ENCODE measurements at regions not wholly inside any gene's neighbourhood (a gene's known extent, or its start where the extent isn't known, plus 50 kb on each side); places are given as distances from the start of the nearest gene placed in this dataset.

DNA sequence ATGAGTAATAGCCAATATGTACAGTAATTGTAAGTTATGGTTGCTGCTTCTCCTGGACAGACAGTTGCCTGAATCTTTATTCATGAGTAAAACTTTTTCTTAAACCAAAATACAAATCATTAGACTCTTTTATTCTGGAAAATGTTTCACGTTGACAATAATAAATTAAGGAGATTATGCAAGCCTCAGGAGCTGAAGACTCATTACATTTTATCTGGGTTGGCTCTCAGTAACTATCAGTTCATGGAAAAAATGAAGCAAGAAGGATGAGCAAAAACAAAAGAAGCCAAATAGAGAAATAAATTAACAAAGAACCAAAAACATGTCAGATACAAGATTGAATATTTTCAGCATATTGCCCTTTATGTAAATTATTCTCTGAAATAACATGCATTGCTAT is 88.9 kb upstream of the PRR16 start:
- no peak overlapping the region for H3K4me3 ChIP-seq (replicated peaks in 1 of 4; ENCODE audit: control extremely low read depth in 1 of 4, insufficient read depth in 1 of 4, low read depth in 3 of 4, low read length in 4 of 4)
- no peaks in the 10 kb centered on the region for H3K36me3 ChIP-seq (ENCODE audit: control insufficient read depth, insufficient read depth, low read length)
- H3K79me2 ChIP-seq (ENCODE audit: control insufficient read depth, insufficient read depth, low read length) = no peaks in the 10 kb centered on the region
- no peaks in the 10 kb centered on the region for H3K4me1 ChIP-seq (ENCODE audit: control insufficient read depth, extremely low read depth, insufficient read depth, low read length)
- no peak overlapping the region for H2AFZ ChIP-seq (ENCODE audit: low read length)
- H4K20me1 ChIP-seq (ENCODE audit: control insufficient read depth, extremely low read depth, insufficient read depth, low read length) = no peaks in the 10 kb centered on the region
- peak in 1 of 2 donors; percentile 26 for DNase-seq (ENCODE audit: low read depth in 2 of 2)
- H3K9ac ChIP-seq (ENCODE audit: insufficient read depth, low read length) = no peak overlapping the region
- H3K9me3 ChIP-seq (ENCODE audit: control insufficient read depth, insufficient read depth, low read depth, low read length) = no peaks in the 10 kb centered on the region
- no peak overlapping the region for H3K4me2 ChIP-seq (ENCODE audit: extremely low read depth, insufficient read depth, low read length)
- no peaks in the 10 kb centered on the region for H3K27me3 ChIP-seq (ENCODE audit: control insufficient read depth, insufficient read depth, low read length)
- no peak overlapping the region for H3K27ac ChIP-seq (ENCODE audit: insufficient read depth, low read length)
- TF ChIP-seq, protein P1, sequence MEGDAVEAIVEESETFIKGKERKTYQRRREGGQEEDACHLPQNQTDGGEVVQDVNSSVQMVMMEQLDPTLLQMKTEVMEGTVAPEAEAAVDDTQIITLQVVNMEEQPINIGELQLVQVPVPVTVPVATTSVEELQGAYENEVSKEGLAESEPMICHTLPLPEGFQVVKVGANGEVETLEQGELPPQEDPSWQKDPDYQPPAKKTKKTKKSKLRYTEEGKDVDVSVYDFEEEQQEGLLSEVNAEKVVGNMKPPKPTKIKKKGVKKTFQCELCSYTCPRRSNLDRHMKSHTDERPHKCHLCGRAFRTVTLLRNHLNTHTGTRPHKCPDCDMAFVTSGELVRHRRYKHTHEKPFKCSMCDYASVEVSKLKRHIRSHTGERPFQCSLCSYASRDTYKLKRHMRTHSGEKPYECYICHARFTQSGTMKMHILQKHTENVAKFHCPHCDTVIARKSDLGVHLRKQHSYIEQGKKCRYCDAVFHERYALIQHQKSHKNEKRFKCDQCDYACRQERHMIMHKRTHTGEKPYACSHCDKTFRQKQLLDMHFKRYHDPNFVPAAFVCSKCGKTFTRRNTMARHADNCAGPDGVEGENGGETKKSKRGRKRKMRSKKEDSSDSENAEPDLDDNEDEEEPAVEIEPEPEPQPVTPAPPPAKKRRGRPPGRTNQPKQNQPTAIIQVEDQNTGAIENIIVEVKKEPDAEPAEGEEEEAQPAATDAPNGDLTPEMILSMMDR (conservative IDR thresholded peaks at IDR 0.05 in 1 of 2, IDR thresholded peaks at IDR 0.05 in 1 of 2; ENCODE audit: low read depth in 1 of 2, low read length in 2 of 2) = no peak
- TF ChIP-seq EZH2 (IDR thresholded peaks at IDR 0.05; ENCODE audit: low read length, missing control alignments) = no peak

GRCh38 chr5:120380644-120381043 is 83.5 kb upstream of the PRR16 start:
- TF ChIP-seq EZH2 (IDR thresholded peaks at IDR 0.05; ENCODE audit: low read length, missing control alignments) = no peak
- H3K27ac ChIP-seq (ENCODE audit: insufficient read depth, low read length) = no peak overlapping the region
- no peak overlapping the region for H2AFZ ChIP-seq (ENCODE audit: low read length)
- H3K9ac ChIP-seq (ENCODE audit: insufficient read depth, low read length) = no peak overlapping the region
- DNase-seq (ENCODE audit: low read depth in 2 of 2) = no peak
- no peaks in the 10 kb centered on the region for H4K20me1 ChIP-seq (ENCODE audit: control insufficient read depth, extremely low read depth, insufficient read depth, low read length)
- no peak overlapping the region for H3K4me2 ChIP-seq (ENCODE audit: extremely low read depth, insufficient read depth, low read length)
- no peaks in the 10 kb centered on the region for H3K27me3 ChIP-seq (ENCODE audit: control insufficient read depth, insufficient read depth, low read length)
- no peaks in the 10 kb centered on the region for H3K9me3 ChIP-seq (ENCODE audit: control insufficient read depth, insufficient read depth, low read depth, low read length)
- no peaks in the 10 kb centered on the region for H3K36me3 ChIP-seq (ENCODE audit: control insufficient read depth, insufficient read depth, low read length)
- no peak overlapping the region for H3K4me3 ChIP-seq (replicated peaks in 1 of 4; ENCODE audit: control extremely low read depth in 1 of 4, insufficient read depth in 1 of 4, low read depth in 3 of 4, low read length in 4 of 4)
- H3K4me1 ChIP-seq (ENCODE audit: control insufficient read depth, extremely low read depth, insufficient read depth, low read length) = no peaks in the 10 kb centered on the region
- no peaks in the 10 kb centered on the region for H3K79me2 ChIP-seq (ENCODE audit: control insufficient read depth, insufficient read depth, low read length)

GRCh38 chr5:120382833-120383232 is 81.3 kb upstream of the PRR16 start:
- Histone ChIP-seq H3K27ac (ENCODE audit: insufficient read depth, low read length) (no peak overlapping the region), H3K9me3 (ENCODE audit: control insufficient read depth, insufficient read depth, low read depth, low read length) (no peaks in the 10 kb centered on the region), H4K20me1 (ENCODE audit: control insufficient read depth, extremely low read depth, insufficient read depth, low read length) (no peaks in the 10 kb centered on the region), H3K4me2 (ENCODE audit: extremely low read depth, insufficient read depth, low read length) (no peak overlapping the region), H3K79me2 (ENCODE audit: control insufficient read depth, insufficient read depth, low read length) (no peaks in the 10 kb centered on the region), H3K36me3 (ENCODE audit: control insufficient read depth, insufficient read depth, low read length) (no peaks in the 10 kb centered on the region), H3K27me3 (ENCODE audit: control insufficient read depth, insufficient read depth, low read length) (no peaks in the 10 kb centered on the region), H2AFZ (ENCODE audit: low read length) (no peak overlapping the region), H3K9ac (ENCODE audit: insufficient read depth, low read length) (no peak overlapping the region), H3K4me3 (replicated peaks in 1 of 4; ENCODE audit: control extremely low read depth in 1 of 4, insufficient read depth in 1 of 4, low read depth in 3 of 4, low read length in 4 of 4) (no peak overlapping the region), H3K4me1 (ENCODE audit: control insufficient read depth, extremely low read depth, insufficient read depth, low read length) (peaks cover 8% of the 10 kb centered on the region)
- TF ChIP-seq, protein P1 (conservative IDR thresholded peaks at IDR 0.05 in 1 of 2, IDR thresholded peaks at IDR 0.05 in 1 of 2; ENCODE audit: low read depth in 1 of 2, low read length in 2 of 2) = no peak
- TF ChIP-seq EZH2 (IDR thresholded peaks at IDR 0.05; ENCODE audit: low read length, missing control alignments) = no peak
- no peak for DNase-seq (ENCODE audit: low read depth in 2 of 2)
